T47D (cell line): ENCODE measurements at regions not wholly inside any gene's neighbourhood (a gene's known extent, or its start where the extent isn't known, plus 50 kb on each side); places are given as distances from the start of the nearest gene placed in this dataset.
"Not testable (repeated sequence)": the region's sequence is repeated elsewhere in the genome, so short reads cannot be mapped to it uniquely, and the experiment has no call there.

Experiments used
- DNase-seq, 2 experiments: peaks; one replicate each; pipeline versions ENCODE4 v3.0.0 to v3.0.0-alpha.2; 2011 to 2012; ENCODE audit warnings: low read depth in 1 of 2, low spot score in 1 of 2
- JUND ChIP-seq: IDR thresholded peaks from 2 replicates; pipeline ENCODE4 v1.6.1; 2012; ENCODE audit warnings: low read depth
- in situ Hi-C: cut with HindIII; loops from 2 replicates; pipeline ENCODE4 v1.10.0; 2016; ENCODE audit warnings: low sequenced_read_pairs, low pct_unique_long_range_greater_than_20kb

GRCh38 chr20:17823409-17824144 lies 123.8 kb downstream of the BANF2 start:
- TF ChIP-seq JUND, result no peak
- in situ Hi-C loops, result no loop called here
- no peak for DNase-seq

DNA sequence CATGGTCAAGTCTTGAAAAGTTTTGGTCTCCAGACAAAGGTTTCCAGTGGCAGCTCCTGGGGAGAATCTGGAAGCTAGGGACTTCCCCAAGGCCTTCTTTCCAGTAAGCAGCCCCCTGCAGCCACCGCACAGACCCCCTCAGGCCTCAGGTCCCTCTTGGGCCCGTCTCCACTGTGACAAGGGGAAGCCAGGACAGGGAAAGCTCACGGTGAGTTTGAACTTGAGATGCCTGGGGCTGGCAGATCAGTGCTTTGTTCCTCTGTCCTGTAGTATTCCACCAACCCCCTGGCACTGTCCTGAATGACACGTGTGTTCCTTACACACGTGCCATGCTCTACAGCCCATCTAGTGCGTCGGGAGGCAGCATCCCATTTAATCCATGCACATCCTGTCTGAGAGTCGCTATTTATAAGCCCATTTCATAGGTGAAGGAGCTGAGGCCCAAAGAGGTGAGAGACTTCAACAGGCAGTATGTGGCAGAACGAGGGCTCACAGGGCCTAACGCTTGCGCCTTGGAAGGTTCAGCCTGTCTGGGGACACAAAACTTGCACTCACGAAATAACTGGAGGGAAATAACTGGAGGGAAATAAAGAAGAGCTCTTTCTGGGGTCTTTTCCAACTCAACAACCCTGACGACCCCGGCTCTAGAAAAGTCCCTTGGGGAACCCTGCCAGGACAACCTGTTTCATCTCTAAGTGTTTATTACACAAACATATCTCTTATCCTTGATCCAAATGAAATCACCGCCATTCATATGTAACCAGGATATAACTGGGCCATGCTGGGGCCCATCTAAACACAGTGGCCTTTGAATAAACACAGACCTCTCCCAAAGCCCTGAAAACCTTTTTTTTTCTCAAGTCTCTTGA lies 123.0 kb downstream of the BANF2 start:
- no peak for TF ChIP-seq JUND
- in situ Hi-C loops, result no loop called here

DNA sequence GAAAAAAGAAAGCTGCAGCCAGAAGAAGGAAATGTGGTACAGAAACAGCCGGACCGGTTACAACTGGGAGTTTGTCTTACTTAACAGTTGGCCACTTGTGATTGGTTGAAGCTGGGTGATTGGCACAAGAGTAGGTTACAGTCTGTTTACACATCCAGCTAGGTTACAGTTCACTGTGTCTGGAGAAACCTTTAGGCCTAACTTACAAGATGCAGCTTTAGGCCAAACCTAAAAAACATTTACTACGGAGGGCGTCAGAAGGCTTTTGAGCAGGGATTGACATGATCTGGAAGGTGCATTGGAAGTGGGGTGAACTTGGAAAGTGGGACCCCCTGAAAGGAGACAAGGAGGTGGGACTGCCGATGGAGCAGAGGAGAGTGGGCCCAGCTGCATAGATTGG lies 122.3 kb downstream of the BANF2 start:
- in situ Hi-C loops, result no loop called here
- peak; percentile 64 to 94 for DNase-seq
- TF ChIP-seq JUND, result no peak

More for the DNA sequence above, 123.0 kb downstream of the BANF2 start:
- DNase-seq, result no peak

DNA sequence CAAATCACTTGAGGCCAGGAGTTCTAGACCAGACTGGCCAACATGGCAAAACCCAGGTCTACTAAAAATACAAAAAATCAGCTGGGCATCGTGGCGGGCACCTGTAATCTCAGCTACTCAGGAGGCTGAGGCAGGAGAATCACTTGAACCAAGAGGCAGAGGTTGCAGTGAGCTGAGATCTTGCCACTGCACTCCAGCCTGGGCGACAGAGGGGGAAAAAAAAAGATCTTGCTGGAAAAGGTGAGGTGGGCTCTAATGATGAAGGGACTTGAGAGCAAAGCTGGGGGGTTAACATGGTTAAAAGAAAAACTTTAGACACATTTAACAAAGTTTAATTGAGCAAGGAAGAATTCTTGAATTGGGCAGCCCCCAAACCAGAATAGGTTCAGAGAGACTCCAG lies 121.8 kb downstream of the BANF2 start:
- DNase-seq, in situ Hi-C loops: not testable (repeated sequence)

DNA sequence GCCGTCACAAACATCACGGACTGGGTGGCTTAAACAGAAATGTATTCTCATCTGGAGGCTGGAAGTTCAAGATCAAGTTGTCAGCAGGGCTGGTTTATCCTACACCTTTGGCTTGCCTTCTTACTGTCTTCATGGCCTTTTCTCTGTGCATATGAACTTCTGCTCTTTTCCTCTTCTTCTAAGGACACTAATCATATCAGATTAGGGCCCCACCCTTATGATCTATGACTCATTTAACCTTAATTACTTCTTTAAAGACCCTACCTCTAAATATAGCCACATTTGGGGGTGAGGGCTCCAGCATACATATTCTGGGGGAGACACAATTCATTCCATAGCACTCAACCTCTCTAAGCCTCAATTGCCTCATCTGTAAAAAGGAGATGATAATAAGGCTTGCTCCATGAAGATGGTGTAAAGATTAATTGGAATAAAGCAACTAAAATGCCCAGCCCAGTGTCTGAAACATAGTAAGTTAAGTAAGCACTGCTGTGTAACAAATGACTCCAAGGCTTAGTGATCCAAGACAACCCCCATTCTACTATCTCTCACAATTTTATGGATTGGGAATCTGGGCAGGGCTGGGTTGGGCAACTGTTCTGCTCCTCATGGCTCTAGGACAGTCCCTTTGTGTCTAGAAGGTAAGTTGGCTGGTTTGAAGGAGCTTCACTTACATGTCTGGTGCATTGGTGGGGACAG lies 119.8 kb downstream of the BANF2 start:
- no peak for DNase-seq
- in situ Hi-C loops, result no loop called here
- no peak for TF ChIP-seq JUND

DNA sequence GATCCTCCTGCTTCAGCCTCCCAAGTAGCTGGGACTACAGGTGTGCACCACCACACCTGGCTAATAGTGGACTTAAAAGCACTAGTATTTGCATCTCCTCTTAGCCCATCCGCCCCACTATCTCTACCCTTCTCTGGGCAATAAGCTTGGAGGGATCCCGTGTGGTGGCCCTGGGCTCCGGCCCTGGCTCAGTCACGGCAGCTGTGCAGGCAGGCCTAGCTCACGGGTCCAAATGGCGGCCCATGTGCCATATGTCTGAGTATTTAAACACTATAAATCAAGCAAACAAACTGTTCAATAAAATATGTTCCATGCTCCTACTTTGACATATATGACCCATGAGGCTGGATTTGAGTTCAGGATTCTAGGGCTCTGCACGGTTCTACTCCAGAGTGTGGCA lies 118.4 kb downstream of the BANF2 start:
- in situ Hi-C loops, result no loop called here

GRCh38 chr20:17816804-17817587 lies 117.2 kb downstream of the BANF2 start:
- in situ Hi-C loops, result no loop called here
- no peak for TF ChIP-seq JUND
- no peak for DNase-seq

More for the DNA sequence above, 118.4 kb downstream of the BANF2 start:
- no peak for DNase-seq
- TF ChIP-seq JUND, result no peak

DNA sequence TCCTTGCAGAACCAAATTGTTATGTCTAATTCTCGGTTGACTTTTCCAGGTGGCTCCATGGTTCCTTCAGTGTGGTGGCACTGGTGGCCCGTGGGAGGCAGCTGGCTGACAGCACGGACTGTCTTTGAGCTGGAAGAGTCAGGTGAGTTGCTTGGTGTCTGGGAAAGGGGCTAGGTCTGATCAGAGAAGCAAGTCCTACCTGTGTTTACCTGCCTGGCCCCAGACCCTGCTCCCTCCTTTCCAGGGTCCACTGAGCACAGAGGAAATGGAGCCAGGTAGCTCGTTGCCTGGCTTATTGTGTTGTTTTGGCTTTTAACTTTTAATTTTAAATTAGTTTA lies 111.8 kb downstream of the BANF2 start:
- no peak for TF ChIP-seq JUND
- no peak for DNase-seq
- in situ Hi-C loops, result no loop called here

DNA sequence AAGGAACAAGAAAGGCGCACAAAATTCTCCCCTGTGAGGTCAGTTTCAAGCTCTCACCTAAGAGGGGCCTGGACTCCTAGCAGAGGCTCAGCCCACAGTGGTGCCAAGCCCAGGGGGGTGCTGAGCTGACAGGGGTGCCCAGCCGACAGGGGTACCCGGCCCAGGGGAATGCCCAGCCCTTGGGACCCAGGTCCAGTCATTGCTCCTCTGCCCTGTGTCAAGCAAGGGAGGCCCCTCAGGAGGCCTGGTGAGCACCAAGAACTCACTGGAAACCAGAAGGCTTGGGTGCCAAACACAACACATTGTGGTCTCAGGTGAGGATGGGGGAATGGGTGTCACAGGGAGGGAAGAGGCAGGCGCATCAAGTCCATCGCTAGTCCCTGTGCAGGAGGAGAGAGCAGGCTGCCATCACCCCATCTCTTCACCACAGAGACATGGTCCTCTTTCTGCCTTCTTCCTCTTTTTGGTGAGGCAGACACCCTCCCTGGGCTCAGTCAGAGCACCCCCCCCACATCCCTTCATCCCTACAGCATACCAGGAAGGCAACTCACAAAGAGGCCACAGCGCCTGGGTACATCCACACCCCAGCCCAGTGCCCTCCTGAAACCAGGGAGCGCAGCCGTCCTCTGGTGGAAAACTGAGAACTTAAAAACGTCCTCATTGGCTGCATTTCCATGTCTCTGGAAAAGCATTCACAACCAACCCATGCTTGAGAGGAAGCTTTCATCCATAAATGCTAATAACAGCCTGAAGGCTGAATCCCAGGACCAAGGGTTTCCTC lies 111.3 kb downstream of the BANF2 start:
- no peak for TF ChIP-seq JUND
- in situ Hi-C loops, result no loop called here
- no peak for DNase-seq

GRCh38 chr20:17810062-17810631 lies 110.4 kb downstream of the BANF2 start:
- no peak for TF ChIP-seq JUND
- in situ Hi-C loops, result no loop called here
- DNase-seq, result no peak

- DNase-seq, result peak in 1 of 2 experiments; percentile 49
- TF ChIP-seq JUND, result no peak
- in situ Hi-C loops, result no loop called here
Measured at GRCh38 chr20:17809362-17810061, 109.7 kb downstream of the BANF2 start.
